HG02798 (cell line): ENCODE measurements at regions not wholly inside any gene's neighbourhood (a gene's known extent, or its start where the extent isn't known, plus 50 kb on each side); places are given as distances from the start of the nearest gene placed in this dataset.

Experiments
- ATAC-seq: cut with Tn5 transposase; IDR thresholded peaks from one replicate; pipeline ENCODE4 v1.9.1; 2021; ENCODE audit warnings: mild to moderate bottlenecking; ENCODE audit not compliant: unreplicated experiment, poor library complexity

GRCh38 chr16:72427051-72427782, 255.3 kb upstream of the PMFBP1 start:
- ATAC-seq = no peak

GRCh38 chr16:72426386-72426785, 254.4 kb upstream of the PMFBP1 start:
- no peak for ATAC-seq

GRCh38 chr16:72425571-72426341, 253.8 kb upstream of the PMFBP1 start:
- ATAC-seq = no peak

- no peak for ATAC-seq
Observed at GRCh38 chr16:72424757-72425156, 252.8 kb upstream of the PMFBP1 start.

- no peak for ATAC-seq
Observed at GRCh38 chr16:72422308-72422897, 250.4 kb upstream of the PMFBP1 start.

- no peak for ATAC-seq
Observed at GRCh38 chr16:72419638-72420037, 247.7 kb upstream of the PMFBP1 start.

GRCh38 chr16:72415379-72415778, 243.4 kb upstream of the PMFBP1 start:
- no peak for ATAC-seq

GRCh38 chr16:72410492-72410891, 238.5 kb upstream of the PMFBP1 start:
- ATAC-seq = no peak

GRCh38 chr16:72409423-72409822, 237.5 kb upstream of the PMFBP1 start:
- ATAC-seq = no peak

GRCh38 chr16:72406390-72406789, 234.4 kb upstream of the PMFBP1 start:
- no peak for ATAC-seq

GRCh38 chr16:72404299-72404698, 232.3 kb upstream of the PMFBP1 start:
- ATAC-seq = no peak

GRCh38 chr16:72401084-72401361, 229.1 kb upstream of the PMFBP1 start:
- ATAC-seq = no peak

- peak; percentile 59 for ATAC-seq
Observed at GRCh38 chr16:72400257-72401083, 228.5 kb upstream of the PMFBP1 start.

- ATAC-seq = no peak
Observed at GRCh38 chr16:72399811-72400210, 227.9 kb upstream of the PMFBP1 start.

GRCh38 chr16:72397876-72398275, 225.9 kb upstream of the PMFBP1 start:
- ATAC-seq = no peak

GRCh38 chr16:72394526-72394925, 222.6 kb upstream of the PMFBP1 start:
- no peak for ATAC-seq

GRCh38 chr16:72389791-72390190, 217.8 kb upstream of the PMFBP1 start:
- no peak for ATAC-seq

GRCh38 chr16:72388007-72388406, 216.1 kb upstream of the PMFBP1 start:
- no peak for ATAC-seq

GRCh38 chr16:72384651-72385050, 212.7 kb upstream of the PMFBP1 start:
- no peak for ATAC-seq

- no peak for ATAC-seq
Observed at GRCh38 chr16:72380283-72380682, 208.3 kb upstream of the PMFBP1 start.

GRCh38 chr16:72373201-72373600, 201.2 kb upstream of the PMFBP1 start:
- no peak for ATAC-seq
